Kidney epithelial cell (primary cell): ENCODE measurements at regions not wholly inside any gene's neighbourhood (a gene's known extent, or its start where the extent isn't known, plus 50 kb on each side); places are given as distances from the start of the nearest gene placed in this dataset.

Source experiments
- DNase-seq: peaks from one replicate; pipeline ENCODE4 v3.0.0-alpha.2; 2010; ENCODE audit warnings: low read depth
- H3K27me3 ChIP-seq: 2 replicates; pipeline ENCODE4 v1.6.0; 2011; ENCODE audit warnings: low read length; ENCODE audit not compliant: control insufficient read depth, insufficient read depth
- H3K36me3 ChIP-seq: 2 replicates; pipeline ENCODE4 v1.5.1; 2011; ENCODE audit warnings: low read length; ENCODE audit not compliant: control insufficient read depth, insufficient read depth
- H3K4me3 ChIP-seq: 2 replicates; pipeline ENCODE4 v1.5.1; 2011; ENCODE audit warnings: low read depth, mild to moderate bottlenecking, control low read depth, low read length
- CTCF ChIP-seq: IDR thresholded peaks from 2 replicates; pipeline ENCODE4 v1.5.1; 2011; ENCODE audit warnings: mild to moderate bottlenecking, moderate library complexity, low read length, control low read depth, inconsistent platforms; ENCODE audit not compliant: insufficient read depth, poor library complexity, severe bottlenecking

GRCh38 chr9:93792358-93792757 lies 162.8 kb downstream of the BARX1 start:
- no peaks in the 10 kb centered on the region for H3K36me3 ChIP-seq
- H3K27me3 ChIP-seq: no peaks in the 10 kb centered on the region
- H3K4me3 ChIP-seq: no peak overlapping the region
- DNase-seq: no peak
- no peak for TF ChIP-seq CTCF

- no peak overlapping the region for H3K4me3 ChIP-seq
- no peaks in the 10 kb centered on the region for H3K36me3 ChIP-seq
- H3K27me3 ChIP-seq: no peaks in the 10 kb centered on the region
- no peak for DNase-seq
- no peak for TF ChIP-seq CTCF
These were observed 169.0 kb downstream of the BARX1 start for GRCh38 chr9:93786204-93786603.

- Histone ChIP-seq H3K36me3 (no peaks in the 10 kb centered on the region), H3K4me3 (no peak overlapping the region), H3K27me3 (no peaks in the 10 kb centered on the region)
- DNase-seq: no peak
- TF ChIP-seq CTCF: no peak
These were observed 178.3 kb downstream of the BARX1 start for GRCh38 chr9:93776873-93777272.

- no peaks in the 10 kb centered on the region for H3K27me3 ChIP-seq
- DNase-seq: no peak
- TF ChIP-seq CTCF: no peak
- no peaks in the 10 kb centered on the region for H3K36me3 ChIP-seq
- H3K4me3 ChIP-seq: no peak overlapping the region
These were observed 178.9 kb downstream of the BARX1 start for GRCh38 chr9:93776256-93776655.

- Histone ChIP-seq H3K36me3 (no peaks in the 10 kb centered on the region), H3K27me3 (no peaks in the 10 kb centered on the region), H3K4me3 (no peak overlapping the region)
- TF ChIP-seq CTCF: no peak
- no peak for DNase-seq
These were observed 180.6 kb downstream of the BARX1 start for GRCh38 chr9:93774331-93775102.

GRCh38 chr9:93771276-93771675 lies 183.9 kb downstream of the BARX1 start:
- Histone ChIP-seq H3K4me3 (no peak overlapping the region), H3K27me3 (no peaks in the 10 kb centered on the region), H3K36me3 (no peaks in the 10 kb centered on the region)
- no peak for TF ChIP-seq CTCF
- no peak for DNase-seq
